ENCODE measurements at regions not wholly inside any gene's neighbourhood (a gene's known extent, or its start where the extent isn't known, plus 50 kb on each side); places are given as distances from the start of the nearest gene placed in this dataset.
"Not testable (repeated sequence)": the region's sequence is repeated elsewhere in the genome, so short reads cannot be mapped to it uniquely, and the experiment has no call there.

GRCh38 chr18:22534706-22535105 lies 117.0 kb upstream of the CTAGE1 start:
- FAIRE-seq; H3K36me3 ChIP-seq (ENCODE audit: control insufficient read depth in 2 of 2, insufficient read depth in 2 of 2, low read length in 1 of 2); SMC1A ChIA-PET (ENCODE audit: uncharacterized antibody, unreplicated experiment); H3K27me3 ChIP-seq (replicated peaks in 1 of 2; ENCODE audit: control insufficient read depth in 2 of 2, insufficient read depth in 2 of 2, low read length in 1 of 2); POLR2A ChIA-PET; H3K9ac ChIP-seq (ENCODE audit: control insufficient read depth, insufficient read depth, low read length); H3K4me3 ChIP-seq; H3K27ac ChIP-seq (ENCODE audit: control insufficient read depth, insufficient read depth); in situ Hi-C loops (cut with MboI); RAD21 ChIA-PET (ENCODE audit: unreplicated experiment); H3K79me2 ChIP-seq (ENCODE audit: control insufficient read depth, insufficient read depth, low read length); BruUV-seq (replicated peaks); H3K9me3 ChIP-seq (replicated peaks; ENCODE audit: control insufficient read depth, insufficient read depth, low read length); CTCF ChIA-PET; H4K20me1 ChIP-seq (ENCODE audit: control insufficient read depth, insufficient read depth); H3K4me2 ChIP-seq (ENCODE audit: control insufficient read depth, insufficient read depth); ATAC-seq; H3K4me1 ChIP-seq (ENCODE audit: control insufficient read depth, insufficient read depth, low read length); DNase-seq (ENCODE audit: low read depth, low spot score); H2AFZ ChIP-seq (ENCODE audit: control insufficient read depth, low read depth, low read length); intact Hi-C loops (cut with micrococcal nuclease; ENCODE audit: unreplicated experiment): not testable (repeated sequence)
- 14% methylated on average over 2 of the region's 4 CpGs for WGBS (ENCODE audit: insufficient coverage, insufficient replicate concordance, low lambda C conversion rate, missing lambda C conversion rate)

GRCh38 chr18:22536558-22536957 lies 118.8 kb upstream of the CTAGE1 start:
- Histone ChIP-seq H4K20me1 (ENCODE audit: control insufficient read depth, insufficient read depth) (no peaks in the 10 kb centered on the region), H3K4me1 (ENCODE audit: control insufficient read depth, insufficient read depth, low read length) (no peaks in the 10 kb centered on the region), H2AFZ (ENCODE audit: control insufficient read depth, low read depth, low read length) (no peak overlapping the region), H3K9me3 (replicated peaks; ENCODE audit: control insufficient read depth, insufficient read depth, low read length) (no peaks in the 10 kb centered on the region), H3K9ac (ENCODE audit: control insufficient read depth, insufficient read depth, low read length) (no peak overlapping the region), H3K36me3 (ENCODE audit: control insufficient read depth in 2 of 2, insufficient read depth in 2 of 2, low read length in 1 of 2) (no peaks in the 10 kb centered on the region), H3K79me2 (ENCODE audit: control insufficient read depth, insufficient read depth, low read length) (no peaks in the 10 kb centered on the region), H3K4me3 (no peak overlapping the region), H3K4me2 (ENCODE audit: control insufficient read depth, insufficient read depth) (no peak overlapping the region), H3K27me3 (replicated peaks in 1 of 2; ENCODE audit: control insufficient read depth in 2 of 2, insufficient read depth in 2 of 2, low read length in 1 of 2) (no peaks in the 10 kb centered on the region), H3K27ac (ENCODE audit: control insufficient read depth, insufficient read depth) (no peak overlapping the region)
- DNase-seq (ENCODE audit: low read depth, low spot score) (no peak), FAIRE-seq (no peak), ATAC-seq (no peak)
- BruUV-seq (replicated peaks): no TSS peak
- 47% methylated on average over 7 of the region's 7 CpGs for WGBS (ENCODE audit: insufficient coverage, insufficient replicate concordance, low lambda C conversion rate, missing lambda C conversion rate)
- ChIA-PET RAD21 (ENCODE audit: unreplicated experiment) (no interaction called here), POLR2A (no interaction called here), CTCF (no interaction called here), SMC1A (ENCODE audit: uncharacterized antibody, unreplicated experiment) (no interaction called here)
- intact Hi-C loops (cut with micrococcal nuclease; ENCODE audit: unreplicated experiment) (no loop called here), in situ Hi-C loops (cut with MboI) (no loop called here)
- TF ChIP-seq STAT3 (IDR thresholded peaks at IDR 0.05; ENCODE audit: low read depth, low read length): no peak
- TF ChIP-seq MAX (IDR thresholded peaks at IDR 0.05; ENCODE audit: low read depth, low read length): no peak
- no peak for TF ChIP-seq KLF5 (IDR thresholded peaks at IDR 0.05; ENCODE audit: partially characterized antibody)
- TF ChIP-seq ZNF592 (IDR thresholded peaks at IDR 0.05): no peak
- no peak for TF ChIP-seq YBX1 (IDR thresholded peaks at IDR 0.05)
- TF ChIP-seq PRDM15 (CRISPR knock-in tag; IDR thresholded peaks at IDR 0.05): no peak
- TF ChIP-seq ELK1 (IDR thresholded peaks at IDR 0.05; ENCODE audit: low read depth, low read length): no peak
- TF ChIP-seq SMAD1 (IDR thresholded peaks at IDR 0.05; ENCODE audit: low read depth, partially characterized antibody): no peak
- no peak for TF ChIP-seq FOXK2 (IDR thresholded peaks at IDR 0.05)
- TF ChIP-seq IKZF1 (conservative IDR thresholded peaks at IDR 0.05): no peak

Measured in GM12878 (cell line).